NT2/D1 (cell line): ENCODE measurements at regions not wholly inside any gene's neighbourhood (a gene's known extent, or its start where the extent isn't known, plus 50 kb on each side); places are given as distances from the start of the nearest gene placed in this dataset.

Experiments used
- DNase-seq: peaks from one replicate; pipeline ENCODE4 v3.0.0-alpha.2; 2011; ENCODE audit warnings: low read depth, low spot score
- H3K27me3 ChIP-seq: 2 replicates; pipeline ENCODE4 v1.6.0; 2011; ENCODE audit warnings: mild to moderate bottlenecking; ENCODE audit not compliant: insufficient read length, insufficient read depth
- H3K36me3 ChIP-seq: 2 replicates; pipeline ENCODE4 v1.6.1; 2011; ENCODE audit warnings: mild to moderate bottlenecking, low read length, mixed read lengths; ENCODE audit not compliant: insufficient read depth, insufficient read length
- H3K4me1 ChIP-seq: 2 replicates; pipeline ENCODE4 v1.5.1; 2011; ENCODE audit not compliant: insufficient read depth, insufficient read length
- H3K4me3 ChIP-seq: 2 replicates; pipeline ENCODE4 v1.5.1; 2011; ENCODE audit warnings: low read depth; ENCODE audit not compliant: insufficient read length
- H3K9ac ChIP-seq: 2 replicates; pipeline ENCODE4 v1.6.0; 2011; ENCODE audit warnings: low read depth; ENCODE audit not compliant: insufficient read length
- H3K9me3 ChIP-seq: 2 replicates; pipeline ENCODE4 v1.5.1; 2011; ENCODE audit warnings: mild to moderate bottlenecking, low read length; ENCODE audit not compliant: insufficient read depth
- SUZ12 ChIP-seq: IDR thresholded peaks from 2 replicates; pipeline ENCODE4 v1.6.1; 2011; ENCODE audit not compliant: insufficient read length, insufficient read depth; ENCODE audit errors: extremely low read depth
- YY1 ChIP-seq: IDR thresholded peaks from 2 replicates; pipeline ENCODE4 v1.6.1; 2011; ENCODE audit not compliant: insufficient read length, insufficient read depth
- ZNF274 ChIP-seq: IDR thresholded peaks from 2 replicates; pipeline ENCODE4 v1.6.1; 2011; ENCODE audit warnings: mild to moderate bottlenecking, low read depth, low read length

DNA sequence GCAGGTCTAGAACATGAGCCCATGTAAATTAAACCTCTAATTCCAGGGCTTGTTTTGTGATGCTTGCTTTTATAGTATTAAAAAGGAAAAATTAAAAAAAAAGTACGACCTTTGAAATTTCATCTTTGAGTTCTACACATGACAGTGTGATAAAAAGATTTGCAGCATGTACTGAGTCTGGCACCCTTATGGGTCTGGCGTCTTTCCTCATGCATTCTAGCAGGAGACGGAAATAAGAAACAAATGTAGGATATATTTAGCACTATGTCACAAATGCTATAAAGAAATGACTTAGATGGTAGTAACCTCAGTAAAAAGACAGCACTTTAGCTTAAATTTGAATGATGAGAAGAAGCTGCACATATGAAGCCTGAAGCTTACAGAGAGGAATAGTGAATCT is 1474.3 kb upstream of the CDH6 start:
- H3K9me3 ChIP-seq: no peaks in the 10 kb centered on the region
- no peak overlapping the region for H3K4me3 ChIP-seq
- no peaks in the 10 kb centered on the region for H3K4me1 ChIP-seq
- no peaks in the 10 kb centered on the region for H3K36me3 ChIP-seq
- H3K27me3 ChIP-seq: no peaks in the 10 kb centered on the region
- no peak overlapping the region for H3K9ac ChIP-seq
- TF ChIP-seq SUZ12 (no peak), ZNF274 (no peak), YY1 (no peak)
- DNase-seq: no peak

GRCh38 chr5:29715167-29715566 is 1478.3 kb upstream of the CDH6 start:
- no peak for DNase-seq

DNA sequence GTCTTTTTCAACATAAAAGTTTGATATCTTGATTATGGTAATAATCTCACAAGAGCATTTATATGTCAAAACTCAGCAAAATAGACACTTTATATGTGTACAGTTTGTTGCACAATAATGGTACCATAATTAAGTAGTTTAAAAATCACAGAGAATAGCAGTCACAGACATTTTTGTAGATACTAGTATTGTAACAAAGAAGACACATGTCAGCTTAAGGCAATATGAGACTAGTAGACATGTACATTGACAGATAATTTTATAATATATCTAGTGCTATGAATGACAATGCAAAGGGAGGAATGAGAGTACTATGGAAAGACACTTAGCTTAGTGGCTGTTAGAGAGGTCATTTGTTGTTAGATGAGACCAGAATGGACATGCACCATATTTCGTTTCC is 1490.6 kb upstream of the CDH6 start:
- no peak for DNase-seq
- no peak overlapping the region for H3K4me3 ChIP-seq
- H3K9me3 ChIP-seq: no peaks in the 10 kb centered on the region
- no peaks in the 10 kb centered on the region for H3K4me1 ChIP-seq
- no peak overlapping the region for H3K9ac ChIP-seq
- no peak for TF ChIP-seq YY1
- no peak for TF ChIP-seq ZNF274
- TF ChIP-seq SUZ12: no peak
- H3K36me3 ChIP-seq: no peaks in the 10 kb centered on the region
- no peaks in the 10 kb centered on the region for H3K27me3 ChIP-seq

More at GRCh38 chr5:29715167-29715566, 1478.3 kb upstream of the CDH6 start:
- Histone ChIP-seq H3K27me3 (no peaks in the 10 kb centered on the region), H3K36me3 (no peaks in the 10 kb centered on the region), H3K4me3 (no peak overlapping the region), H3K9ac (no peak overlapping the region), H3K9me3 (no peaks in the 10 kb centered on the region), H3K4me1 (no peaks in the 10 kb centered on the region)
- no peak for TF ChIP-seq YY1
- no peak for TF ChIP-seq ZNF274
- TF ChIP-seq SUZ12: no peak

DNA sequence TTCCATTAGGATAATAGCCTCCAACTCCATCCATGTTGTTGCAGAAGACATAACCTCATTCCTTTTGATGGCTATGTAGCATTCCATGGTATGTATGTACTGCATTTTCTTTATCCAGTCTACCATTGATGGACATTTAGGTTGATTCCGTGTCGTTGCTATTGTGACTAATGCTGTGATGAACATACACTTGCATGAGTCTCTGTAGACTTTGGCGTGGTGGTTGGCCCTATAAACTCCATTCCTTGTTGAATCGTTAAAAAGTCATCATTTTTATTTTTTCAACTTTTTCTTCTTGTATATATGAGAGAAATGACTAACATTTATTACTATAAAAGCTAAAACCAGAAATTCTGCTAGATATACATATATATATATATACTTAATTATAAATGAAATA is 1491.9 kb upstream of the CDH6 start:
- Histone ChIP-seq H3K4me1 (no peaks in the 10 kb centered on the region), H3K36me3 (no peaks in the 10 kb centered on the region)

GRCh38 chr5:29697785-29698414 is 1495.6 kb upstream of the CDH6 start:
- TF ChIP-seq SUZ12 (no peak), YY1 (no peak), ZNF274 (no peak)
- H3K4me1 ChIP-seq: no peaks in the 10 kb centered on the region
- H3K4me3 ChIP-seq: no peak overlapping the region
- H3K27me3 ChIP-seq: no peaks in the 10 kb centered on the region
- no peak for DNase-seq
- no peak overlapping the region for H3K9ac ChIP-seq
- H3K9me3 ChIP-seq: no peaks in the 10 kb centered on the region
- H3K36me3 ChIP-seq: no peaks in the 10 kb centered on the region

More for the DNA sequence above, 1491.9 kb upstream of the CDH6 start:
- no peak for TF ChIP-seq SUZ12
- TF ChIP-seq ZNF274: no peak
- no peak for TF ChIP-seq YY1
- no peak overlapping the region for H3K9ac ChIP-seq
- DNase-seq: no peak
- no peaks in the 10 kb centered on the region for H3K27me3 ChIP-seq
- H3K9me3 ChIP-seq: no peaks in the 10 kb centered on the region
- H3K4me3 ChIP-seq: no peak overlapping the region

GRCh38 chr5:29697278-29697677 is 1496.2 kb upstream of the CDH6 start:
- no peaks in the 10 kb centered on the region for H3K9me3 ChIP-seq
- no peaks in the 10 kb centered on the region for H3K4me1 ChIP-seq
- H3K4me3 ChIP-seq: no peak overlapping the region
- H3K36me3 ChIP-seq: no peaks in the 10 kb centered on the region
- DNase-seq: no peak
- no peak for TF ChIP-seq ZNF274
- no peak for TF ChIP-seq YY1
- no peak for TF ChIP-seq SUZ12
- no peaks in the 10 kb centered on the region for H3K27me3 ChIP-seq
- no peak overlapping the region for H3K9ac ChIP-seq

- Histone ChIP-seq H3K27me3 (no peaks in the 10 kb centered on the region), H3K36me3 (no peaks in the 10 kb centered on the region), H3K9ac (no peak overlapping the region), H3K9me3 (no peaks in the 10 kb centered on the region; the same call in 1 of the 2 replicates), H3K4me1 (no peaks in the 10 kb centered on the region), H3K4me3 (no peak overlapping the region)
- DNase-seq: no peak
- TF ChIP-seq YY1: no peak
- TF ChIP-seq SUZ12: no peak
- TF ChIP-seq ZNF274: no peak
Measured at GRCh38 chr5:29672678-29673077, 1520.8 kb upstream of the CDH6 start.
